NB4 (cell line): ENCODE measurements at regions not wholly inside any gene's neighbourhood (a gene's known extent, or its start where the extent isn't known, plus 50 kb on each side); places are given as distances from the start of the nearest gene placed in this dataset.

ENCODE experiments used
- CTCF ChIP-seq: IDR thresholded peaks from one replicate; pipeline ENCODE4 v1.5.1; 2012; ENCODE audit warnings: low read depth, low read length
- MYC ChIP-seq: IDR thresholded peaks from 2 replicates; pipeline ENCODE4 v1.6.1; 2011; ENCODE audit warnings: low read depth, low read length
- POLR2A ChIP-seq: IDR thresholded peaks from 2 replicates; pipeline ENCODE4 v1.6.1; 2011; ENCODE audit warnings: mild to moderate bottlenecking; ENCODE audit not compliant: insufficient read length; ENCODE audit errors: extremely low read depth

DNA sequence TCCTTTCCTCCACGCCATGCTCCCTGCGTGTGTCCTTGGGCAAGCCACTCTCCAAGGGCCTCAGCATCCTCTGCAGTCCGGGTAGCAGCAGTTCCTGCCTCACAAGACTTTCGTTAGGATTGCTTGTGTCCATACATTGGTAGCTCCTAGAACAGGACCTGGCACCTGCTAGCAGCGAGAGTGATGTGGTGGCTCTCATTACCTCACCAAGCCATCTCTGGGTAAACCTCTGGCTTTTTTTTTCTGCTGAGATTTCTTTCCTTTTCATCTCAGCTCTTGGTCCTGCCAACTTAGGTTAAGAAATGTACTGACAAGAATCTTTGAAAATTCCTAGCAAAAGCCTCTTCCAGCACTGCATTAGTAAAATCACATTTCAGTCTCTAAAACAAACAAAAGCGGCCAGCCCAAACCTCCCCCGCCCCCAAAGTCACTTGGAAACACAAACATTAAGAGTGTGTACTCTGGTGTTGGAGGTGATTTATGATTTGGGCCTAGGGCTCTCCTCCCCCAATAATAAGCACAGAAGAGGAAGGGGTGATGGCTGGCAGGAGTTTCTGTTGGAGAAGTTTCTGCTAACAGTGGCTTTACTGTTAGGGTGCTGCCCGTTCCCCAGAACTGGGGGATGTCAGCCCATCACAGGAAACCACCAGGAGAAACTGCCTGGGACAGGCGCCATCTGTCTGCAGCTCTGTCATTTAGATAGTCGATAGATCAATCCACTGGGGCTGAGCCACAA lies 199.2 kb downstream of the CD83 start:
- TF ChIP-seq MYC (no peak), CTCF (peak; percentile 13), POLR2A (no peak)
